Right lobe of liver (tissue), 6 donors: ENCODE measurements at regions not wholly inside any gene's neighbourhood (a gene's known extent, or its start where the extent isn't known, plus 50 kb on each side); places are given as distances from the start of the nearest gene placed in this dataset.

Source experiments
- ATAC-seq, 4 donors: fragments of 200-7000 bp; cut with Tn5 transposase; one replicate each; pipeline ENCODE4 v1.9.1; 2020; ENCODE audit warnings: mild to moderate bottlenecking in 4 of 4, moderate library complexity in 4 of 4
- DNase-seq, 3 donors: peaks; one replicate each; pipeline ENCODE4 v3.0.0-alpha.2; 2020
- H3K27ac ChIP-seq, 3 donors: fragments of 200-600 bp; one replicate each; pipeline ENCODE4 v1.8.0; 2022
- H3K27me3 ChIP-seq, 2 donors: fragments of 200-600 bp; one replicate each; pipeline ENCODE4 v1.8.0; 2022
- H3K36me3 ChIP-seq, 4 donors: fragments of 200-600 bp; sonication (generic) in 1 of 4; one replicate each; pipeline versions ENCODE4 v1.5.1 to v1.8.0; 2017 to 2022; ENCODE audit warnings: control low read depth in 1 of 4
- H3K4me1 ChIP-seq, 4 donors: fragments of 200-600 bp; sonication (generic) in 1 of 4; one replicate each; pipeline versions ENCODE4 v1.5.1 to v1.8.0; 2017 to 2022; ENCODE audit warnings: control low read depth in 1 of 4
- H3K4me3 ChIP-seq, 3 donors: fragments of 200-600 bp; one replicate each; pipeline ENCODE4 v1.8.0; 2022
- H3K9me3 ChIP-seq, 4 donors: fragments of 200-600 bp; sonication (generic) in 1 of 4; one replicate each; pipeline versions ENCODE4 v1.5.1 to v1.8.0; 2017 to 2022; ENCODE audit warnings: control low read depth in 1 of 4
- POLR2A ChIP-seq: fragments of 450-650 bp; IDR thresholded peaks from one replicate; pipeline ENCODE4 v1.6.1; 2017; ENCODE audit warnings: antibody characterized with exemption, mild to moderate bottlenecking
- WGBS: methylation state at CpG from one replicate; pipeline ENCODE4 v1.1.6; 2018; ENCODE audit warnings: low coverage, low lambda C conversion rate; ENCODE audit not compliant: insufficient coverage; ENCODE audit errors: missing lambda C conversion rate; 5-methylcytosine and 5-hydroxymethylcytosine counted together
- intact Hi-C, 2 donors: fragments of 100-400 bp; cut with DNase I; formaldehyde crosslinking; loops; one replicate each; pipeline versions ENCODE4 v1.11.2 to v1.14.1; 2022
- TF ChIP-seq, protein P1 (sequence below), 4 donors: fragments of 200-600 bp in 3 of 4; fragments of 450-650 bp in 1 of 4; IDR thresholded peaks; one replicate each; pipeline versions ENCODE4 v1.5.1 to v1.8.0; 2016 to 2022; ENCODE audit warnings: antibody characterized with exemption in 4 of 4, mild to moderate bottlenecking in 2 of 4
- donor health status: DM: no; HTN: yes; CAD: no.
- donor health status: DM: no; HTN: no; CAD: no.
- donor health status: DM: no; HTN: no; CAD: no.
- donor health status: DM: no; HTN: yes; CAD: no.
- donor health status: DM: no; HTN: yes; CAD: no.

GRCh38 chr9:89912605-89912953 is 307.8 kb downstream of the GADD45G start:
- 94% methylated on average over 2 of the region's 5 CpGs for WGBS
- H3K4me1 ChIP-seq = no peaks in the 10 kb centered on the region
- DNase-seq = no peak
- no peak for TF ChIP-seq POLR2A
- TF ChIP-seq, protein P1, sequence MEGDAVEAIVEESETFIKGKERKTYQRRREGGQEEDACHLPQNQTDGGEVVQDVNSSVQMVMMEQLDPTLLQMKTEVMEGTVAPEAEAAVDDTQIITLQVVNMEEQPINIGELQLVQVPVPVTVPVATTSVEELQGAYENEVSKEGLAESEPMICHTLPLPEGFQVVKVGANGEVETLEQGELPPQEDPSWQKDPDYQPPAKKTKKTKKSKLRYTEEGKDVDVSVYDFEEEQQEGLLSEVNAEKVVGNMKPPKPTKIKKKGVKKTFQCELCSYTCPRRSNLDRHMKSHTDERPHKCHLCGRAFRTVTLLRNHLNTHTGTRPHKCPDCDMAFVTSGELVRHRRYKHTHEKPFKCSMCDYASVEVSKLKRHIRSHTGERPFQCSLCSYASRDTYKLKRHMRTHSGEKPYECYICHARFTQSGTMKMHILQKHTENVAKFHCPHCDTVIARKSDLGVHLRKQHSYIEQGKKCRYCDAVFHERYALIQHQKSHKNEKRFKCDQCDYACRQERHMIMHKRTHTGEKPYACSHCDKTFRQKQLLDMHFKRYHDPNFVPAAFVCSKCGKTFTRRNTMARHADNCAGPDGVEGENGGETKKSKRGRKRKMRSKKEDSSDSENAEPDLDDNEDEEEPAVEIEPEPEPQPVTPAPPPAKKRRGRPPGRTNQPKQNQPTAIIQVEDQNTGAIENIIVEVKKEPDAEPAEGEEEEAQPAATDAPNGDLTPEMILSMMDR (IDR thresholded peaks at IDR 0.05) = no peak
- no peaks in the 10 kb centered on the region for H3K9me3 ChIP-seq
- H3K27ac ChIP-seq = no peak overlapping the region
- intact Hi-C loops = no loop called here
- ATAC-seq = no peak
- no peak overlapping the region for H3K4me3 ChIP-seq
- H3K27me3 ChIP-seq = no peaks in the 10 kb centered on the region
- H3K36me3 ChIP-seq = no peaks in the 10 kb centered on the region

DNA sequence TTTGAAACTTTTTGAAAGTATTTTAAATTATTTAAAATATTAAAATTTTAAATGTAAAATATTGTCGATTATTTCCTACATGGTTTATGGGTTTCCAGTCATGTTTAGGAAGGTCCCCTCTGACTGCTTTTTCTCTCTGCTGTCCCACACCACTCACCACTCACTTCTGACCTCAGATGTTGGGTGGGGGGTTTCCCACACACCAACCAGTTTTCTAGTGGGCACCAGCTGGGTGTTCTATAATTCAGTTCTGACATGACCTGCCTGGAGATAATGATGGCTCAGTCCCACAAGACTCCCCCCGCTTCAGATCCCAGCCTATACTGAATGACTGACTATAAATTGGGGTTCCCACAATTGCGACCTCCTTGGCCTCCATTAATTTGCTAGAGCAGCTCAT is 310.4 kb downstream of the GADD45G start:
- DNase-seq (no peak), ATAC-seq (no peak)
- intact Hi-C loops = no loop called here
- TF ChIP-seq POLR2A = no peak
- TF ChIP-seq, protein P1 (IDR thresholded peaks at IDR 0.05) = no peak
- H3K27ac ChIP-seq = no peak overlapping the region
- no peaks in the 10 kb centered on the region for H3K9me3 ChIP-seq
- H3K36me3 ChIP-seq = no peaks in the 10 kb centered on the region
- no peak overlapping the region for H3K4me3 ChIP-seq
- H3K4me1 ChIP-seq = no peaks in the 10 kb centered on the region
- 93% methylated on average over 3 of the region's 3 CpGs for WGBS
- H3K27me3 ChIP-seq = no peaks in the 10 kb centered on the region

- ATAC-seq (no peak), DNase-seq (no peak)
- no peaks in the 10 kb centered on the region for H3K4me1 ChIP-seq
- intact Hi-C loops = no loop called here
- no peak overlapping the region for H3K27ac ChIP-seq
- WGBS = 88% methylated on average over 4 of the region's 6 CpGs
- H3K9me3 ChIP-seq = no peaks in the 10 kb centered on the region
- no peak overlapping the region for H3K4me3 ChIP-seq
- H3K27me3 ChIP-seq = no peaks in the 10 kb centered on the region
- H3K36me3 ChIP-seq = no peaks in the 10 kb centered on the region
- TF ChIP-seq POLR2A = no peak
- TF ChIP-seq, protein P1 (IDR thresholded peaks at IDR 0.05) = no peak
These were observed 311.3 kb downstream of the GADD45G start for GRCh38 chr9:89916001-89916597.

- Histone ChIP-seq H3K27me3 (no peaks in the 10 kb centered on the region), H3K4me1 (no peaks in the 10 kb centered on the region), H3K36me3 (no peaks in the 10 kb centered on the region), H3K4me3 (no peak overlapping the region), H3K9me3 (no peaks in the 10 kb centered on the region), H3K27ac (no peak overlapping the region)
- TF ChIP-seq, protein P1 (IDR thresholded peaks at IDR 0.05) = no peak
- TF ChIP-seq POLR2A = no peak
- WGBS = 96% methylated on average over 6 of the region's 9 CpGs
- no peak for ATAC-seq
- DNase-seq = no peak
- intact Hi-C loops = no loop called here
These were observed 313.0 kb downstream of the GADD45G start for GRCh38 chr9:89917861-89918260.
